ENCODE measurements at regions not wholly inside any gene's neighbourhood (a gene's known extent, or its start where the extent isn't known, plus 50 kb on each side); places are given as distances from the start of the nearest gene placed in this dataset.

- TF ChIP-seq, protein P1, sequence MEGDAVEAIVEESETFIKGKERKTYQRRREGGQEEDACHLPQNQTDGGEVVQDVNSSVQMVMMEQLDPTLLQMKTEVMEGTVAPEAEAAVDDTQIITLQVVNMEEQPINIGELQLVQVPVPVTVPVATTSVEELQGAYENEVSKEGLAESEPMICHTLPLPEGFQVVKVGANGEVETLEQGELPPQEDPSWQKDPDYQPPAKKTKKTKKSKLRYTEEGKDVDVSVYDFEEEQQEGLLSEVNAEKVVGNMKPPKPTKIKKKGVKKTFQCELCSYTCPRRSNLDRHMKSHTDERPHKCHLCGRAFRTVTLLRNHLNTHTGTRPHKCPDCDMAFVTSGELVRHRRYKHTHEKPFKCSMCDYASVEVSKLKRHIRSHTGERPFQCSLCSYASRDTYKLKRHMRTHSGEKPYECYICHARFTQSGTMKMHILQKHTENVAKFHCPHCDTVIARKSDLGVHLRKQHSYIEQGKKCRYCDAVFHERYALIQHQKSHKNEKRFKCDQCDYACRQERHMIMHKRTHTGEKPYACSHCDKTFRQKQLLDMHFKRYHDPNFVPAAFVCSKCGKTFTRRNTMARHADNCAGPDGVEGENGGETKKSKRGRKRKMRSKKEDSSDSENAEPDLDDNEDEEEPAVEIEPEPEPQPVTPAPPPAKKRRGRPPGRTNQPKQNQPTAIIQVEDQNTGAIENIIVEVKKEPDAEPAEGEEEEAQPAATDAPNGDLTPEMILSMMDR (conservative IDR thresholded peaks at IDR 0.05; ENCODE audit: low read length): no peak
- TF ChIP-seq EZH2phosphoT487 (IDR thresholded peaks at IDR 0.05; ENCODE audit: borderline replicate concordance, low read depth, low read length): no peak
These were observed 1469.0 kb downstream of the LRRC4C start for GRCh38 chr11:39990421-39990831.
